ENCODE measurements at regions not wholly inside any gene's neighbourhood (a gene's known extent, or its start where the extent isn't known, plus 50 kb on each side); places are given as distances from the start of the nearest gene placed in this dataset.
"Not testable (repeated sequence)": the region's sequence is repeated elsewhere in the genome, so short reads cannot be mapped to it uniquely, and the experiment has no call there.

GRCh38 chr1:38175121-38175520, 128.5 kb upstream of the POU3F1 start:
- no peak for DNase-seq (ENCODE audit: low spot score)

- no peak for DNase-seq (ENCODE audit: low spot score)
These were observed 127.3 kb upstream of the POU3F1 start for GRCh38 chr1:38173848-38174247.

GRCh38 chr1:38173157-38173831, 126.7 kb upstream of the POU3F1 start:
- no peak for DNase-seq (ENCODE audit: low spot score)

GRCh38 chr1:38169121-38169520, 122.5 kb upstream of the POU3F1 start:
- DNase-seq (ENCODE audit: low spot score), result no peak

- DNase-seq (ENCODE audit: low spot score), result no peak
These were observed 121.8 kb upstream of the POU3F1 start for GRCh38 chr1:38168365-38168764.

GRCh38 chr1:38166461-38166860, 119.9 kb upstream of the POU3F1 start:
- no peak for DNase-seq (ENCODE audit: low spot score)

GRCh38 chr1:38153778-38154470, 107.3 kb upstream of the POU3F1 start:
- no peak for DNase-seq (ENCODE audit: low spot score)

- DNase-seq (ENCODE audit: low spot score), result no peak
These were observed 106.6 kb upstream of the POU3F1 start for GRCh38 chr1:38153066-38153777.

- no peak for DNase-seq (ENCODE audit: low spot score)
These were observed 105.9 kb upstream of the POU3F1 start for GRCh38 chr1:38152351-38153065.

GRCh38 chr1:38151399-38151798, 104.8 kb upstream of the POU3F1 start:
- no peak for DNase-seq (ENCODE audit: low spot score)

- not testable (repeated sequence) for DNase-seq (ENCODE audit: low spot score)
These were observed 99.5 kb upstream of the POU3F1 start for GRCh38 chr1:38146079-38146478.

- DNase-seq (ENCODE audit: low spot score), result no peak
These were observed 96.0 kb upstream of the POU3F1 start for GRCh38 chr1:38142606-38143005.

GRCh38 chr1:38141483-38141882, 94.9 kb upstream of the POU3F1 start:
- no peak for DNase-seq (ENCODE audit: low spot score)

GRCh38 chr1:38139738-38140487, 93.3 kb upstream of the POU3F1 start:
- no peak for DNase-seq (ENCODE audit: low spot score)

- no peak for DNase-seq (ENCODE audit: low spot score)
These were observed 92.1 kb upstream of the POU3F1 start for GRCh38 chr1:38138498-38139233.

GRCh38 chr1:38137164-38137563, 90.6 kb upstream of the POU3F1 start:
- no peak for DNase-seq (ENCODE audit: low spot score)

GRCh38 chr1:38135625-38136414, 89.2 kb upstream of the POU3F1 start:
- no peak for DNase-seq (ENCODE audit: low spot score)

GRCh38 chr1:38134294-38134755, 87.7 kb upstream of the POU3F1 start:
- DNase-seq (ENCODE audit: low spot score), result no peak

GRCh38 chr1:38133756-38134155, 87.2 kb upstream of the POU3F1 start:
- no peak for DNase-seq (ENCODE audit: low spot score)

- no peak for DNase-seq (ENCODE audit: low spot score)
These were observed 86.7 kb upstream of the POU3F1 start for GRCh38 chr1:38133304-38133703.
